ENCODE measurements at regions not wholly inside any gene's neighbourhood (a gene's known extent, or its start where the extent isn't known, plus 50 kb on each side); places are given as distances from the start of the nearest gene placed in this dataset.
"Not testable (repeated sequence)": the region's sequence is repeated elsewhere in the genome, so short reads cannot be mapped to it uniquely, and the experiment has no call there.

- Histone ChIP-seq H3K27ac (no peak overlapping the region), H2AFZ (no peak overlapping the region), H3K79me2 (ENCODE audit: low read depth) (no peaks in the 10 kb centered on the region), H3K4me3 (no peak overlapping the region), H4K20me1 (ENCODE audit: insufficient read depth) (no peaks in the 10 kb centered on the region), H3F3A (ENCODE audit: insufficient read depth, low read depth) (peaks cover 8% of the 10 kb centered on the region; the same call in 1 of the 2 replicates), H3K9me2 (ENCODE audit: insufficient read depth) (no peaks in the 10 kb centered on the region), H3K9me3 (ENCODE audit: insufficient read depth, low read depth) (no peaks in the 10 kb centered on the region), H3K36me3 (ENCODE audit: low read depth) (no peaks in the 10 kb centered on the region), H3K4me2 (no peak overlapping the region), H3K27me3 (ENCODE audit: insufficient read depth, low read depth) (peaks cover 73% of the 10 kb centered on the region), H3K4me1 (replicated peaks; ENCODE audit: insufficient read depth) (no peaks in the 10 kb centered on the region)
- ChIA-PET POLR2A (ENCODE audit: unreplicated experiment) (no interaction called here), CTCF (no interaction called here)
- DNase-seq, result no peak
- no TSS peak for BruUV-seq (replicated peaks)
- TF ChIP-seq EZH2 (IDR thresholded peaks at IDR 0.05; ENCODE audit: low read depth) (no peak), CTCF (conservative IDR thresholded peaks at IDR 0.05) (no peak)
- intact Hi-C loops (cut with micrococcal nuclease; ENCODE audit: unreplicated experiment), result no loop called here
Observed at GRCh38 chr13:21885714-21886224, 214.9 kb downstream of the FGF9 start.

GRCh38 chr13:21889651-21890050, 218.8 kb downstream of the FGF9 start:
- Histone ChIP-seq H3K9me3 (ENCODE audit: insufficient read depth, low read depth) (no peaks in the 10 kb centered on the region), H3K27ac (no peak overlapping the region), H3K4me3 (no peak overlapping the region), H2AFZ (no peak overlapping the region), H3K9me2 (ENCODE audit: insufficient read depth) (no peaks in the 10 kb centered on the region), H4K20me1 (ENCODE audit: insufficient read depth) (no peaks in the 10 kb centered on the region), H3F3A (ENCODE audit: insufficient read depth, low read depth) (peaks cover 8% of the 10 kb centered on the region; the same call in 1 of the 2 replicates), H3K79me2 (ENCODE audit: low read depth) (no peaks in the 10 kb centered on the region), H3K4me2 (no peak overlapping the region), H3K36me3 (ENCODE audit: low read depth) (no peaks in the 10 kb centered on the region), H3K27me3 (ENCODE audit: insufficient read depth, low read depth) (peaks cover 52% of the 10 kb centered on the region), H3K4me1 (replicated peaks; ENCODE audit: insufficient read depth) (no peaks in the 10 kb centered on the region)
- ChIA-PET POLR2A (ENCODE audit: unreplicated experiment) (no interaction called here), CTCF (no interaction called here)
- TF ChIP-seq EZH2 (IDR thresholded peaks at IDR 0.05; ENCODE audit: low read depth), result no peak
- DNase-seq, result no peak
- intact Hi-C loops (cut with micrococcal nuclease; ENCODE audit: unreplicated experiment), result no loop called here
- no TSS peak for BruUV-seq (replicated peaks)

GRCh38 chr13:21890220-21890619, 219.3 kb downstream of the FGF9 start:
- BruUV-seq (replicated peaks); intact Hi-C loops (cut with micrococcal nuclease; ENCODE audit: unreplicated experiment); H2AFZ ChIP-seq; H3K9me2 ChIP-seq (ENCODE audit: insufficient read depth); H4K20me1 ChIP-seq (ENCODE audit: insufficient read depth); H3K27ac ChIP-seq; CTCF ChIA-PET; H3K79me2 ChIP-seq (ENCODE audit: low read depth); DNase-seq; H3K4me3 ChIP-seq; H3K36me3 ChIP-seq (ENCODE audit: low read depth); H3K9me3 ChIP-seq (ENCODE audit: insufficient read depth, low read depth); H3F3A ChIP-seq (ENCODE audit: insufficient read depth, low read depth); H3K4me2 ChIP-seq; H3K4me1 ChIP-seq (replicated peaks; ENCODE audit: insufficient read depth); POLR2A ChIA-PET (ENCODE audit: unreplicated experiment): not testable (repeated sequence)
- peaks cover 50% of the 10 kb centered on the region for H3K27me3 ChIP-seq (ENCODE audit: insufficient read depth, low read depth)

GRCh38 chr13:21894091-21894490, 223.2 kb downstream of the FGF9 start:
- H3K9me3 ChIP-seq (ENCODE audit: insufficient read depth, low read depth), result no peaks in the 10 kb centered on the region
- no peak overlapping the region for H2AFZ ChIP-seq
- no TSS peak for BruUV-seq (replicated peaks)
- CTCF ChIA-PET, result no interaction called here
- H3K4me3 ChIP-seq, result no peak overlapping the region
- H3K79me2 ChIP-seq (ENCODE audit: low read depth), result no peaks in the 10 kb centered on the region
- H3K4me2 ChIP-seq, result no peak overlapping the region
- no peak for TF ChIP-seq CTCF (conservative IDR thresholded peaks at IDR 0.05)
- no peak for TF ChIP-seq EZH2 (IDR thresholded peaks at IDR 0.05; ENCODE audit: low read depth)
- no peak overlapping the region for H3K27ac ChIP-seq
- POLR2A ChIA-PET (ENCODE audit: unreplicated experiment), result no interaction called here
- H3K27me3 ChIP-seq (ENCODE audit: insufficient read depth, low read depth), result peaks cover 40% of the 10 kb centered on the region
- H3K36me3 ChIP-seq (ENCODE audit: low read depth), result no peaks in the 10 kb centered on the region
- DNase-seq, result no peak
- H3F3A ChIP-seq (ENCODE audit: insufficient read depth, low read depth), result peaks cover 8% of the 10 kb centered on the region; the same call in 1 of the 2 replicates
- intact Hi-C loops (cut with micrococcal nuclease; ENCODE audit: unreplicated experiment), result no loop called here
- H3K9me2 ChIP-seq (ENCODE audit: insufficient read depth), result no peaks in the 10 kb centered on the region
- no peaks in the 10 kb centered on the region for H4K20me1 ChIP-seq (ENCODE audit: insufficient read depth)
- H3K4me1 ChIP-seq (replicated peaks; ENCODE audit: insufficient read depth), result no peaks in the 10 kb centered on the region
